ENCODE measurements at regions not wholly inside any gene's neighbourhood (a gene's known extent, or its start where the extent isn't known, plus 50 kb on each side); places are given as distances from the start of the nearest gene placed in this dataset.

- H3K36me3 ChIP-seq (ENCODE audit: insufficient read depth) = no peaks in the 10 kb centered on the region
- DNase-seq (ENCODE audit: extremely low spot score) = no peak
- WGBS = 86% methylated on average over 3 of the region's 3 CpGs
- H3K4me1 ChIP-seq (ENCODE audit: insufficient read depth) = no peaks in the 10 kb centered on the region
- no peak overlapping the region for H3K27ac ChIP-seq (ENCODE audit: low read depth)
- H3K4me3 ChIP-seq (ENCODE audit: low read depth, low read length) = no peak overlapping the region
Measured at GRCh38 chr5:164345853-164346252, 840.4 kb downstream of the MAT2B start.

- Histone ChIP-seq H3K4me3 (ENCODE audit: low read depth, low read length) (no peak overlapping the region), H3K27ac (ENCODE audit: low read depth) (no peak overlapping the region), H3K4me1 (ENCODE audit: insufficient read depth) (no peaks in the 10 kb centered on the region), H3K36me3 (ENCODE audit: insufficient read depth) (no peaks in the 10 kb centered on the region)
- no peak for DNase-seq (ENCODE audit: extremely low spot score)
- 56% methylated on average over 6 of the region's 6 CpGs for WGBS
Measured at GRCh38 chr5:164346785-164347630, 841.6 kb downstream of the MAT2B start.

GRCh38 chr5:164350236-164350635 lies 844.8 kb downstream of the MAT2B start:
- 80% methylated on average over 1 of the region's 1 CpG for WGBS

GRCh38 chr5:164351245-164351834 lies 845.9 kb downstream of the MAT2B start:
- Histone ChIP-seq H3K36me3 (ENCODE audit: insufficient read depth) (no peaks in the 10 kb centered on the region), H3K4me3 (ENCODE audit: low read depth, low read length) (no peak overlapping the region), H3K27ac (ENCODE audit: low read depth) (no peak overlapping the region), H3K4me1 (ENCODE audit: insufficient read depth) (no peaks in the 10 kb centered on the region)
- WGBS = 42% methylated on average over 2 of the region's 2 CpGs
- no peak for DNase-seq (ENCODE audit: extremely low spot score)

More at GRCh38 chr5:164350236-164350635, 844.8 kb downstream of the MAT2B start:
- H3K4me1 ChIP-seq (ENCODE audit: insufficient read depth) = no peaks in the 10 kb centered on the region
- no peak for DNase-seq (ENCODE audit: extremely low spot score)
- H3K36me3 ChIP-seq (ENCODE audit: insufficient read depth) = no peaks in the 10 kb centered on the region
- H3K27ac ChIP-seq (ENCODE audit: low read depth) = no peak overlapping the region
- no peak overlapping the region for H3K4me3 ChIP-seq (ENCODE audit: low read depth, low read length)

- 8% methylated on average over 2 of the region's 2 CpGs for WGBS
- Histone ChIP-seq H3K36me3 (ENCODE audit: insufficient read depth) (no peaks in the 10 kb centered on the region), H3K4me3 (ENCODE audit: low read depth, low read length) (no peak overlapping the region)
Measured at GRCh38 chr5:164352695-164353094, 847.3 kb downstream of the MAT2B start.

GRCh38 chr5:164353155-164353554 lies 847.7 kb downstream of the MAT2B start:
- peak; percentile 25 for DNase-seq (ENCODE audit: extremely low spot score)
- Histone ChIP-seq H3K4me1 (ENCODE audit: insufficient read depth) (no peaks in the 10 kb centered on the region), H3K36me3 (ENCODE audit: insufficient read depth) (no peaks in the 10 kb centered on the region), H3K4me3 (ENCODE audit: low read depth, low read length) (no peak overlapping the region), H3K27ac (ENCODE audit: low read depth) (no peak overlapping the region)
- 4% methylated on average over 1 of the region's 1 CpG for WGBS

More at GRCh38 chr5:164352695-164353094, 847.3 kb downstream of the MAT2B start:
- Histone ChIP-seq H3K27ac (ENCODE audit: low read depth) (no peak overlapping the region), H3K4me1 (ENCODE audit: insufficient read depth) (no peaks in the 10 kb centered on the region)
- no peak for DNase-seq (ENCODE audit: extremely low spot score)

- no peak overlapping the region for H3K4me3 ChIP-seq (ENCODE audit: low read depth, low read length)
- no peaks in the 10 kb centered on the region for H3K4me1 ChIP-seq (ENCODE audit: insufficient read depth)
- no peak overlapping the region for H3K27ac ChIP-seq (ENCODE audit: low read depth)
- no peaks in the 10 kb centered on the region for H3K36me3 ChIP-seq (ENCODE audit: insufficient read depth)
- DNase-seq (ENCODE audit: extremely low spot score) = no peak
- WGBS = 80% methylated on average over 7 of the region's 7 CpGs
Measured at GRCh38 chr5:164354139-164354751, 848.8 kb downstream of the MAT2B start.

GRCh38 chr5:164355267-164355830 lies 849.9 kb downstream of the MAT2B start:
- Histone ChIP-seq H3K36me3 (ENCODE audit: insufficient read depth) (no peaks in the 10 kb centered on the region), H3K27ac (ENCODE audit: low read depth) (no peak overlapping the region), H3K4me3 (ENCODE audit: low read depth, low read length) (no peak overlapping the region), H3K4me1 (ENCODE audit: insufficient read depth) (no peaks in the 10 kb centered on the region)
- 66% methylated on average over 3 of the region's 3 CpGs for WGBS
- DNase-seq (ENCODE audit: extremely low spot score) = no peak

GRCh38 chr5:164356790-164357189 lies 851.4 kb downstream of the MAT2B start:
- no peak overlapping the region for H3K4me3 ChIP-seq (ENCODE audit: low read depth, low read length)
- no peaks in the 10 kb centered on the region for H3K4me1 ChIP-seq (ENCODE audit: insufficient read depth)
- DNase-seq (ENCODE audit: extremely low spot score) = no peak
- no peak overlapping the region for H3K27ac ChIP-seq (ENCODE audit: low read depth)
- H3K36me3 ChIP-seq (ENCODE audit: insufficient read depth) = no peaks in the 10 kb centered on the region
- WGBS = 95% methylated on average over 4 of the region's 4 CpGs

GRCh38 chr5:164357395-164358033 lies 852.1 kb downstream of the MAT2B start:
- no peak overlapping the region for H3K27ac ChIP-seq (ENCODE audit: low read depth)
- no peaks in the 10 kb centered on the region for H3K4me1 ChIP-seq (ENCODE audit: insufficient read depth)
- 85% methylated on average over 5 of the region's 5 CpGs for WGBS
- DNase-seq (ENCODE audit: extremely low spot score) = no peak
- no peaks in the 10 kb centered on the region for H3K36me3 ChIP-seq (ENCODE audit: insufficient read depth)
- no peak overlapping the region for H3K4me3 ChIP-seq (ENCODE audit: low read depth, low read length)

GRCh38 chr5:164358531-164359259 lies 853.3 kb downstream of the MAT2B start:
- no peak for DNase-seq (ENCODE audit: extremely low spot score)
- no peak overlapping the region for H3K4me3 ChIP-seq (ENCODE audit: low read depth, low read length)
- WGBS = 61% methylated on average over 4 of the region's 4 CpGs
- no peaks in the 10 kb centered on the region for H3K36me3 ChIP-seq (ENCODE audit: insufficient read depth)
- H3K4me1 ChIP-seq (ENCODE audit: insufficient read depth) = no peaks in the 10 kb centered on the region
- no peak overlapping the region for H3K27ac ChIP-seq (ENCODE audit: low read depth)

GRCh38 chr5:164359260-164360255 lies 854.1 kb downstream of the MAT2B start:
- no peak overlapping the region for H3K4me3 ChIP-seq (ENCODE audit: low read depth, low read length)
- WGBS = 90% methylated on average over 4 of the region's 4 CpGs
- H3K4me1 ChIP-seq (ENCODE audit: insufficient read depth) = no peaks in the 10 kb centered on the region
- H3K36me3 ChIP-seq (ENCODE audit: insufficient read depth) = no peaks in the 10 kb centered on the region
- DNase-seq (ENCODE audit: extremely low spot score) = no peak
- H3K27ac ChIP-seq (ENCODE audit: low read depth) = no peak overlapping the region
